Hepatocyte (in vitro differentiated cells): ENCODE measurements at regions not wholly inside any gene's neighbourhood (a gene's known extent, or its start where the extent isn't known, plus 50 kb on each side); places are given as distances from the start of the nearest gene placed in this dataset.

Source experiments
- DNase-seq: peaks from one replicate; pipeline ENCODE4 v3.0.0-alpha.2; 2016; ENCODE audit warnings: low spot score
- H2AFZ ChIP-seq: fragments of 200-600 bp; sonication (generic); 2 replicates; pipeline ENCODE4 v1.6.0; 2016; ENCODE audit warnings: antibody characterized with exemption, mild to moderate bottlenecking
- H3K27ac ChIP-seq: fragments of 200-600 bp; sonication (generic); 2 replicates; pipeline ENCODE4 v1.5.1; 2016; ENCODE audit warnings: mild to moderate bottlenecking
- H3K27me3 ChIP-seq: fragments of 200-600 bp; sonication (generic); 2 replicates; pipeline ENCODE4 v1.6.1; 2016
- H3K36me3 ChIP-seq: fragments of 200-600 bp; sonication (generic); replicated peaks from 2 replicates; pipeline ENCODE4 v1.5.1; 2016; ENCODE audit warnings: low read depth; ENCODE audit not compliant: insufficient read depth
- H3K4me1 ChIP-seq: fragments of 200-600 bp; sonication (generic); 2 replicates; pipeline ENCODE4 v1.5.1; 2016; ENCODE audit warnings: mild to moderate bottlenecking, moderate library complexity; ENCODE audit not compliant: insufficient read depth
- H3K4me2 ChIP-seq: fragments of 200-600 bp; sonication (generic); 2 replicates; pipeline ENCODE4 v1.6.0; 2016
- H3K4me3 ChIP-seq: fragments of 200-600 bp; sonication (generic); 2 replicates; pipeline ENCODE4 v1.5.1; 2016; ENCODE audit warnings: mild to moderate bottlenecking
- H3K79me2 ChIP-seq: fragments of 200-600 bp; sonication (generic); 2 replicates; pipeline ENCODE4 v1.6.0; 2017; ENCODE audit warnings: mild to moderate bottlenecking
- H3K9me2 ChIP-seq: fragments of 200-600 bp; sonication (generic); replicated peaks from 2 replicates; pipeline ENCODE4 v1.6.0; 2017; ENCODE audit warnings: mild to moderate bottlenecking; ENCODE audit not compliant: insufficient read depth
- H3K9me3 ChIP-seq: fragments of 200-600 bp; sonication (generic); 2 replicates; pipeline ENCODE4 v1.5.1; 2016; ENCODE audit warnings: low read depth, mild to moderate bottlenecking
- H4K20me1 ChIP-seq: fragments of 200-600 bp; sonication (generic); 2 replicates; pipeline ENCODE4 v1.6.0; 2016; ENCODE audit warnings: mild to moderate bottlenecking; ENCODE audit not compliant: insufficient read depth, poor library complexity, severe bottlenecking
- CTCF ChIP-seq: fragments of 200-600 bp; sonication (generic); IDR thresholded peaks from 2 replicates; pipeline ENCODE4 v1.5.1; 2016; ENCODE audit warnings: antibody characterized with exemption, mild to moderate bottlenecking; ENCODE audit not compliant: poor library complexity
- EZH2 ChIP-seq: fragments of 200-600 bp; sonication (generic); IDR thresholded peaks from 2 replicates; pipeline ENCODE4 v1.6.1; 2016; ENCODE audit warnings: antibody characterized with exemption, mild to moderate bottlenecking, borderline replicate concordance
- EZH2phosphoT487 ChIP-seq: fragments of 200-600 bp; sonication (generic); IDR thresholded peaks from one replicate; pipeline ENCODE4 v1.6.1; 2018; ENCODE audit warnings: antibody characterized with exemption, mild to moderate bottlenecking, low read depth, moderate library complexity; ENCODE audit not compliant: unreplicated experiment, severe bottlenecking
- WGBS: methylation state at CpG from one replicate; pipeline ENCODE4 v1.1.6; 2016; ENCODE audit warnings: low lambda C conversion rate; ENCODE audit errors: missing lambda C conversion rate; 5-methylcytosine and 5-hydroxymethylcytosine counted together

- H3K4me2 ChIP-seq, result no peak overlapping the region
- no peak overlapping the region for H2AFZ ChIP-seq
- no peak for DNase-seq
- H3K9me3 ChIP-seq, result no peaks in the 10 kb centered on the region
- H3K36me3 ChIP-seq, result no peaks in the 10 kb centered on the region
- H3K27me3 ChIP-seq, result no peaks in the 10 kb centered on the region
- H4K20me1 ChIP-seq, result no peaks in the 10 kb centered on the region
- TF ChIP-seq CTCF (no peak), EZH2 (no peak), EZH2phosphoT487 (no peak)
- no peaks in the 10 kb centered on the region for H3K9me2 ChIP-seq
- H3K27ac ChIP-seq, result no peak overlapping the region
- no peaks in the 10 kb centered on the region for H3K79me2 ChIP-seq
- no peaks in the 10 kb centered on the region for H3K4me1 ChIP-seq
- no peak overlapping the region for H3K4me3 ChIP-seq
- 93% methylated on average over 6 of the region's 6 CpGs for WGBS
Observed at GRCh38 chr20:58002901-58003300, 225.6 kb downstream of the ANKRD60 start.

GRCh38 chr20:58001946-58002345, 226.5 kb downstream of the ANKRD60 start:
- Histone ChIP-seq H3K4me1 (no peaks in the 10 kb centered on the region), H3K27me3 (no peaks in the 10 kb centered on the region), H3K4me3 (no peak overlapping the region), H3K9me3 (no peaks in the 10 kb centered on the region), H4K20me1 (no peaks in the 10 kb centered on the region), H3K4me2 (no peak overlapping the region), H3K36me3 (no peaks in the 10 kb centered on the region), H3K79me2 (no peaks in the 10 kb centered on the region), H2AFZ (no peak overlapping the region), H3K9me2 (no peaks in the 10 kb centered on the region), H3K27ac (no peak overlapping the region)
- TF ChIP-seq EZH2, result no peak
- TF ChIP-seq CTCF, result no peak
- TF ChIP-seq EZH2phosphoT487, result no peak
- no peak for DNase-seq
- 90% methylated on average over 3 of the region's 3 CpGs for WGBS

GRCh38 chr20:58001381-58001780, 227.1 kb downstream of the ANKRD60 start:
- TF ChIP-seq EZH2, result no peak
- TF ChIP-seq EZH2phosphoT487, result no peak
- TF ChIP-seq CTCF, result no peak
- Histone ChIP-seq H2AFZ (no peak overlapping the region), H3K4me1 (no peaks in the 10 kb centered on the region), H3K27ac (no peak overlapping the region), H3K9me2 (no peaks in the 10 kb centered on the region), H3K4me3 (no peak overlapping the region), H3K4me2 (no peak overlapping the region), H4K20me1 (no peaks in the 10 kb centered on the region), H3K79me2 (no peaks in the 10 kb centered on the region), H3K27me3 (no peaks in the 10 kb centered on the region), H3K36me3 (no peaks in the 10 kb centered on the region), H3K9me3 (no peaks in the 10 kb centered on the region)
- no peak for DNase-seq
- WGBS, result 75% methylated on average over 13 of the region's 13 CpGs

GRCh38 chr20:58000861-58001260, 227.6 kb downstream of the ANKRD60 start:
- TF ChIP-seq EZH2phosphoT487 (no peak), EZH2 (no peak), CTCF (no peak)
- Histone ChIP-seq H4K20me1 (no peaks in the 10 kb centered on the region), H3K36me3 (no peaks in the 10 kb centered on the region), H3K4me3 (no peak overlapping the region), H2AFZ (no peak overlapping the region), H3K27me3 (no peaks in the 10 kb centered on the region), H3K4me2 (no peak overlapping the region), H3K9me3 (no peaks in the 10 kb centered on the region), H3K27ac (no peak overlapping the region), H3K9me2 (no peaks in the 10 kb centered on the region), H3K79me2 (no peaks in the 10 kb centered on the region), H3K4me1 (no peaks in the 10 kb centered on the region)
- no peak for DNase-seq
- WGBS, result 59% methylated on average over 2 of the region's 2 CpGs
